ENCODE measurements at regions not wholly inside any gene's neighbourhood (a gene's known extent, or its start where the extent isn't known, plus 50 kb on each side); places are given as distances from the start of the nearest gene placed in this dataset.

DNA sequence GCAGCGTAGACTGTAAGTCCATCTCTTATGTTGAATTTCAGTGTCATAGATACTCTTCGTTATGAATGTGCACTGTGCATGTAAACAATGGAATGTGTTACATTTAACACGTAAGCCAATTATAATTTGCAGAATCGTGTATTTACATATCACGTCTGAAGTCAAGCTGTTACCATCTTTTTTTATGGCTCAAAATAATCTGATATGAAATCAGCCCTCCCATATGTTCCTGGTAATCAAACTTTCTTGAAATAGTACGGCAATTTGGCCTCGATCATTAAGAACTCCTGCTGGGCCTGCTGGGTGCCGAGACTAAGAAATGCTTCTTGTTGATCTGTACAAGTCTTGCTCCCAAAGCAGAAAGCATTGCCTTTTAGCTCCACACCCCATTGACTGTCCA is 89.6 kb upstream of the DOK5 start:
- no peak overlapping the region for H3K4me3 Mint-ChIP-seq
- peaks cover 4% of the 10 kb centered on the region; the same call in 1 of the 2 replicates for H3K27me3 Mint-ChIP-seq (ENCODE audit: insufficient read depth)
- no peaks in the 10 kb centered on the region for H3K4me1 Mint-ChIP-seq (ENCODE audit: low read depth)
- no peaks in the 10 kb centered on the region for H3K36me3 Mint-ChIP-seq (ENCODE audit: low read depth)
- H3K27ac Mint-ChIP-seq = no peak overlapping the region
- DNase-seq = no peak
- no peaks in the 10 kb centered on the region for H3K9me3 Mint-ChIP-seq
- TF ChIP-seq, protein P1, sequence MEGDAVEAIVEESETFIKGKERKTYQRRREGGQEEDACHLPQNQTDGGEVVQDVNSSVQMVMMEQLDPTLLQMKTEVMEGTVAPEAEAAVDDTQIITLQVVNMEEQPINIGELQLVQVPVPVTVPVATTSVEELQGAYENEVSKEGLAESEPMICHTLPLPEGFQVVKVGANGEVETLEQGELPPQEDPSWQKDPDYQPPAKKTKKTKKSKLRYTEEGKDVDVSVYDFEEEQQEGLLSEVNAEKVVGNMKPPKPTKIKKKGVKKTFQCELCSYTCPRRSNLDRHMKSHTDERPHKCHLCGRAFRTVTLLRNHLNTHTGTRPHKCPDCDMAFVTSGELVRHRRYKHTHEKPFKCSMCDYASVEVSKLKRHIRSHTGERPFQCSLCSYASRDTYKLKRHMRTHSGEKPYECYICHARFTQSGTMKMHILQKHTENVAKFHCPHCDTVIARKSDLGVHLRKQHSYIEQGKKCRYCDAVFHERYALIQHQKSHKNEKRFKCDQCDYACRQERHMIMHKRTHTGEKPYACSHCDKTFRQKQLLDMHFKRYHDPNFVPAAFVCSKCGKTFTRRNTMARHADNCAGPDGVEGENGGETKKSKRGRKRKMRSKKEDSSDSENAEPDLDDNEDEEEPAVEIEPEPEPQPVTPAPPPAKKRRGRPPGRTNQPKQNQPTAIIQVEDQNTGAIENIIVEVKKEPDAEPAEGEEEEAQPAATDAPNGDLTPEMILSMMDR (IDR thresholded peaks at IDR 0.05) = no peak

DNA sequence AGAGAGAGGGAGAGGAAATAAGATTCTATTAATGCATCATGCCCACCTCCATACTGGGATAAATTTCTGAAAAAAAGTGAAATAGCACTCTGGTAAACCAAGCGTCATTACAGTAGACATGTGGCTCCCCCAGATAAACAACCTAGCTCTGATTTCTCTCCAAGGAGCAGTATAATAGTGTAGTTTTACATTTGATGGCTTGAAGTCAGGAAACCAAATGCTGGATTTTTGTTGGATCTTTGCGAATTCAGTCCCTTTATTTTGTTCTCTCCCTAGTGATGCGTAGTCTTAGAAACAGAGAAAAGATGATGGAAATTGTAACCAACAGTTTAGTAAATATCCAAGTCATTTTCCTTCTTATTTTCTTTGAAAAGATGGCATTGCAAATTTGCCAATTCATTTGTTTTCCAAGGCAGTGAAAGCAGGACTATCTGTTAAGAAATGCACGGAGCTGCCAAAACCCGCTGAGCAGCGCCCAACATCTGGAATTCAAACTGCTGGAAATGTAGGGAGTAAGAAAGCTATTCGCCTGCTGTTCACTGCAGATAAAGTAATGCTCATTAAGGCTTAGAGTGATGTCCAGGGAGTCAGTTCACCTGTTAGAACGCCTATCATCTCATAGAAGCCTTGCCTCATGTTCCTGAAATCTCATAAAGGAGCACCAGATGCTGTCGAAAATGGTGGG is 85.7 kb upstream of the DOK5 start:
- Mint-ChIP-seq H3K27ac (no peak overlapping the region), H3K9me3 (no peaks in the 10 kb centered on the region), H3K4me3 (no peak overlapping the region), H3K27me3 (ENCODE audit: insufficient read depth) (peaks cover 4% of the 10 kb centered on the region; the same call in 1 of the 2 replicates), H3K36me3 (ENCODE audit: low read depth) (no peaks in the 10 kb centered on the region), H3K4me1 (ENCODE audit: low read depth) (no peaks in the 10 kb centered on the region)
- DNase-seq = no peak
- TF ChIP-seq, protein P1 (IDR thresholded peaks at IDR 0.05) = no peak

DNA sequence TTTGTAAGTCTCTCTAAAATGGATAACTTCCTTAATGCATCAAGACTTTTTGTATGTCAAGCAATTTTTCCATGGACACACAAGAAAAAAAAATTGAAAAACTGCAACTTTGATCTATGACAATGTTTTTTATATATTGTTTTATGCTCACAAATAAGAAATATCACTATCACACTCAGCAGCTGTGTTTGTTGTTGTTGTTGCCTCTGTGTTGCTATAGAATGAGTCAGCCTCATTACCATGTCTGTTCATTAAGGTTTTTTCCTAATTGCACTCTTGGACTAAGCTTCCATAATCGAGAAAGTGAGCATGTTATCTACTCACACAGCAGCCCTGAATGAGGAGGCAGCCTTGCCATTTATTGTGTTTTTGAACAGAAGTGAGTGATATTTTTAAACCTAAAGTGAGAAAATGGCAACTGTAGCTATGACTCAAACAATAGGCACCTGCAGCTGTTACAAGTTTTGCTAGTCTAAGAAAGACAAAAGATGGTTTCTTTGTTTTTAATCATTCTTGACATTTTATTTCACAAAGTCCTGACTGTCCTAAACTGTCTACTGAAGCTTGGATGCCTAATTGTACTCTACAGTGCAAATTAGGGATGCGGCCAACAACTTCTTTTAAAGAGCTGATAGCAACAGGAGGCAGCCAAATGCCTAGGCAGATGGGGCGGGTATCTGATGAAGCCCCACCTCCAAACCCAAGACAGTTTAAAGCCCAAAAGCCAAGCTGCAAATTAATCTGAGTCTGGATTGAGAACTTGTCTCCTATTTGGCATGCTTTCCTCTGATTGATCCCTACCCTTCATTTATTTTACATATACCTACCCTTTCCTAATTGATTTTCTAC is 77.9 kb upstream of the DOK5 start:
- no peaks in the 10 kb centered on the region for H3K4me1 Mint-ChIP-seq (ENCODE audit: low read depth)
- H3K4me3 Mint-ChIP-seq = no peak overlapping the region
- no peaks in the 10 kb centered on the region for H3K36me3 Mint-ChIP-seq (ENCODE audit: low read depth)
- H3K9me3 Mint-ChIP-seq = no peaks in the 10 kb centered on the region
- no peak overlapping the region for H3K27ac Mint-ChIP-seq
- no peaks in the 10 kb centered on the region for H3K27me3 Mint-ChIP-seq (ENCODE audit: insufficient read depth)
- TF ChIP-seq, protein P1 (IDR thresholded peaks at IDR 0.05) = no peak
- no peak for DNase-seq

DNA sequence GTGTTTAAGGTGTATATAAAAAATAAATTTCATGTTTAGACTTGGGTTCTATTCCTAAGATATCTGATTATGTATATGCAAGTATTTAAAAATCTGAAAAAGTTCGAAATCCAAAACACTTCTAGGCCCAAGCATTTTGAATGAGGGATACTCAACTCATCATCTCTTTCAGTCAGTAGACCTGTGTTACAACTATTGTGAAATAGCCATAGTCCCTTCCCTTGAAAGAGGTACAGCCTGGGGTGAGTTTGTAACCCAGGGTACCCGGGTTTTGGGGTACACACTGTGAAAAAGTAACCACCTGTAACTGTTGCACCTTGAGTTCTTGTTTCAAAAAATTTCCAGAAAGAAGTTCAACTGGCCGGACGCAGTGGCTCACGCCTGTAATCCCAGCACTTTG is 76.6 kb upstream of the DOK5 start:
- Mint-ChIP-seq H3K36me3 (ENCODE audit: low read depth) (no peaks in the 10 kb centered on the region), H3K9me3 (no peaks in the 10 kb centered on the region), H3K27me3 (ENCODE audit: insufficient read depth) (no peaks in the 10 kb centered on the region), H3K4me3 (no peak overlapping the region), H3K27ac (no peak overlapping the region), H3K4me1 (ENCODE audit: low read depth) (no peaks in the 10 kb centered on the region)
- TF ChIP-seq, protein P1 (IDR thresholded peaks at IDR 0.05) = no peak
- DNase-seq = no peak

DNA sequence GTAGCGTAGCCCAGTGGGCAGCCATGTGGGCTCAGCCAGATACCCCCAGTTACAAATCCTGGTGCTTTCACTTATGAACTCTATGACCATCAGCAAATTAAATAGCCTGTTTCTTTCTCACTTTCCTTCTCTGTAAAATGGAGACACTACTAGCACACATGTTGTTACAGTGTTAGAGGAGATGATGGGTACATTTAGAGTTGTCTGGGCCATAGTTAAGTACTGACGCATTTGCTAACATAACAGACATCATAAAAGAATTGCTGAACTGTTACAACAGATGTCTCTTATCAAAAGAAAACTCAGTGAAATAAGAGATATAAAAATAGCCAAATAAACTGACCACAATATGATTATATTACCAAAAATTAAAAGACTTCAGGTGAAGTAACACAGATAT is 69.9 kb upstream of the DOK5 start:
- no peaks in the 10 kb centered on the region for H3K36me3 Mint-ChIP-seq (ENCODE audit: low read depth)
- no peaks in the 10 kb centered on the region for H3K9me3 Mint-ChIP-seq
- H3K4me1 Mint-ChIP-seq (ENCODE audit: low read depth) = no peaks in the 10 kb centered on the region
- DNase-seq = no peak
- H3K27me3 Mint-ChIP-seq (ENCODE audit: insufficient read depth) = peaks cover 1% of the 10 kb centered on the region; the same call in 1 of the 2 replicates
- TF ChIP-seq, protein P1 (IDR thresholded peaks at IDR 0.05) = no peak
- no peak overlapping the region for H3K4me3 Mint-ChIP-seq
- H3K27ac Mint-ChIP-seq = no peak overlapping the region
